Tibial nerve (tissue), 3 donors: ENCODE measurements at regions not wholly inside any gene's neighbourhood (a gene's known extent, or its start where the extent isn't known, plus 50 kb on each side); places are given as distances from the start of the nearest gene placed in this dataset.

Experiments
- CTCF ChIP-seq, 5 experiments: fragments of 200-600 bp in 3 of 5; fragments of 450-650 bp in 2 of 5; sonication (generic) in 3 of 5; IDR thresholded peaks; one replicate each; pipeline ENCODE4 v1.5.1; 2016 to 2019; ENCODE audit warnings: antibody characterized with exemption in 5 of 5, mild to moderate bottlenecking in 3 of 5, moderate library complexity in 2 of 5
- POLR2A ChIP-seq, 2 donors: fragments of 450-650 bp; IDR thresholded peaks; one replicate each; pipeline ENCODE4 v1.6.1; 2017; ENCODE audit warnings: antibody characterized with exemption in 2 of 2, mild to moderate bottlenecking in 2 of 2, moderate library complexity in 2 of 2

- no peak for TF ChIP-seq POLR2A (IDR thresholded peaks at IDR 0.05)
- no peak for TF ChIP-seq CTCF (IDR thresholded peaks at IDR 0.05)
Observed at GRCh38 chr7:19530852-19531251, 178.0 kb downstream of the POLR1F start.
